GM10266 (cell line): ENCODE measurements at regions not wholly inside any gene's neighbourhood (a gene's known extent, or its start where the extent isn't known, plus 50 kb on each side); places are given as distances from the start of the nearest gene placed in this dataset.

ENCODE experiments used
- DNase-seq: peaks from one replicate; pipeline ENCODE4 v3.0.0; 2012; ENCODE audit errors: extremely low spot score
- TF ChIP-seq, protein P1 (sequence below): IDR thresholded peaks from 2 replicates; pipeline ENCODE4 v1.5.1; 2012; ENCODE audit warnings: mild to moderate bottlenecking, low read depth; ENCODE audit not compliant: control insufficient read depth, insufficient read depth; ENCODE audit errors: missing control alignments

DNA sequence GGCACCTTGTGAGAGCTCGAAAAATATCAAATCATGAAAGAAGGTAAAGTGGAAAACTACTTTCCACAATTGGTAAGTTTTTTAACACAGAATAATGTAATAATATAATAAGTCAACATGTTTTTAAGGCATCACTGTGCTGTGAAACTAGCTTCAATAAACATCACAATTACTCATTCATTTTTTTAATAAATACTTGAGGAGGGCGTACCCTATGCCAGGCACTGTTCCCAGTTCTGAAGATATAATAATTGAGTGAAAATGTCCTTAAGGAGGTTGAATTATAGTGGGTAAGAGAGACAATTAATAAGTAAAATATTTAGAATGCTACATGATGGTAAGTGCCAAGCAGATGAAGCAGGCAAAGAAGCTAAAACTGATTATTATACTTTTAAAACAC is 381.4 kb downstream of the ELAVL2 start:
- TF ChIP-seq, protein P1, sequence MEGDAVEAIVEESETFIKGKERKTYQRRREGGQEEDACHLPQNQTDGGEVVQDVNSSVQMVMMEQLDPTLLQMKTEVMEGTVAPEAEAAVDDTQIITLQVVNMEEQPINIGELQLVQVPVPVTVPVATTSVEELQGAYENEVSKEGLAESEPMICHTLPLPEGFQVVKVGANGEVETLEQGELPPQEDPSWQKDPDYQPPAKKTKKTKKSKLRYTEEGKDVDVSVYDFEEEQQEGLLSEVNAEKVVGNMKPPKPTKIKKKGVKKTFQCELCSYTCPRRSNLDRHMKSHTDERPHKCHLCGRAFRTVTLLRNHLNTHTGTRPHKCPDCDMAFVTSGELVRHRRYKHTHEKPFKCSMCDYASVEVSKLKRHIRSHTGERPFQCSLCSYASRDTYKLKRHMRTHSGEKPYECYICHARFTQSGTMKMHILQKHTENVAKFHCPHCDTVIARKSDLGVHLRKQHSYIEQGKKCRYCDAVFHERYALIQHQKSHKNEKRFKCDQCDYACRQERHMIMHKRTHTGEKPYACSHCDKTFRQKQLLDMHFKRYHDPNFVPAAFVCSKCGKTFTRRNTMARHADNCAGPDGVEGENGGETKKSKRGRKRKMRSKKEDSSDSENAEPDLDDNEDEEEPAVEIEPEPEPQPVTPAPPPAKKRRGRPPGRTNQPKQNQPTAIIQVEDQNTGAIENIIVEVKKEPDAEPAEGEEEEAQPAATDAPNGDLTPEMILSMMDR = no peak
- no peak for DNase-seq

DNA sequence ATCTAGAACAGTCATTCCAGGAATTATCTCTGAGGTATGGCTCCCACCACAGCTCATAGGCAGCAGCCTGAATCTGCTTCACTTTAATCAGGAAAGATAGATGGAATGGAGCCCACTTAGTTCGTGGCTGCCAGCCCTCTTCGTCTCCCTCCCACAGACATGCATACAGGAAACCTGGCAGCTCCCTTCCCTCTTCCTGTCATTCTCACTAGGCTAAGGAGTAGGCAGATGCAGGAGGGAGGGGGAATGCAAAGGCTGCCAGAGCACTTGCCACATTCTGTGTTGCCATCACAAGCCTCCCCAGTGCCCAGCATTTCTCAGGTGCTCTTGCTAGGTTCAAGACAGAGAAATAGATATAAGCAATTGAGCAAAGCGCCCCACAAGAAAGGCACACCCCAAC is 378.9 kb downstream of the ELAVL2 start:
- TF ChIP-seq, protein P1 = no peak
- DNase-seq = no peak

DNA sequence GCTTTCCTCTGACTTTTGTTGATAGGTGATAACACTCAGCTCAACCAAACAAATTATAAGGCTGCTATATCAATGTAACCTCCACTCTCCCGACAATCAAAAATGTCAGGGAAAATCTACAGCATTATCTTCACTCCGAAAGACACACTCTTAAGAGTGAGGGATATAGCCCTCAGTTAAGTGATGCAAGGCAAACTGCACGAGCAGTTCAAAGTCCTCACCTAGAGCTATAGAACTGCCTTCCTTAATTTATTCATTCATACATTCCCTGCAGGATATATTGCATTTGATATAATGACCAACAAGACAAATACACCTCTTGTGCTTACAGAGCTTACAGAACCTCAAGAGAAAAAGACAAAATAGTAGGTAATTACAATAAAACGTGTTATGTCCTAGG is 378.1 kb downstream of the ELAVL2 start:
- TF ChIP-seq, protein P1 = no peak
- DNase-seq = no peak

DNA sequence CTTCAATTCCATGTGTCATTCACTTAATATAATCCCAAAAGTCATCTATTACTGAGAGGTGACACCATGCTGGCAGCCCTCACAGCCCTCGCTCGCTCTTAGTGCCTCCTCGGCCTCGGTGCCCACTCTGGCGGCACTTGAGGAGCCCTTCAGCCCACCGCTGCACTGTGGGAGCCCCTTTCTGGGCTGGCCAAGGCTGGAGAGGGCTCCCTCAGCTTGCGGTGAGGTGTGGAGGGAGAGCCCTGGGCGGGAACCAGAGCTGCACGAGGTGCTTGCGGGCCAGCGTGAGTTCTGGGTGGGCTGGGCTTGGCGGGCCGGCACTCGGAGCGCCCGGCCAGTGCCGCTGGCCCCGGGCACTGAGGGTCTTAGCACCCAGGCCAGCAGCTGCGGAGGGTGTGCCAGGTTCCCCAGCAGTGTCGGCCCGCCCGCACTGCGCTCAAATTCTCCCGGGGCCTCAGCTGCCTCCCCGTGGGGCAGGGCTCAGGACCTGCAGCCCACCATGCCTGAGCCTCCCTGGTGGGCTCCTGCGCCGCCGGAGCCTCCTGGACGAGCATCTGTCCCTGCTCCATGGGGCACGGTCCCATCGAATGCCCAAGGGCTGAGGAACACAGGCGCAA is 374.1 kb downstream of the ELAVL2 start:
- TF ChIP-seq, protein P1 = no peak
- no peak for DNase-seq

DNA sequence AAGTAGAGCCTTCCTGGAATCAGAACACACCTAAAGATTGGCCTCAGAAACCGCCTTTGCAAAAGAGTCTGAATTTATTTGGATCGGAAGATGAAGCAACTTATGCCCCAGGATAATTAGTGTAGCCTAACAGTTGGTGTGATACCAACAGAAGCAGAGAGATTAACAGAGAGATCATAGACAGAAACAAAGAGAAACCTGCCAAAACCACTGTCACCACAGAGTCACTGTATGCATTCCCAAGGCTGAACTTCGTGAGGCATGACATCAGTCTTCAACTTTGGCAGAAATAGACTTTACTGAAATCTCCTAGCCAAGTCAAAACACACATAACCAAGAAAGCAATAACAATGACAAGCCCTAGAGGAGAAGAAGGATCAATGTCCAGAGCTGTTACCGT is 361.8 kb downstream of the ELAVL2 start:
- no peak for DNase-seq
- TF ChIP-seq, protein P1 = no peak

DNA sequence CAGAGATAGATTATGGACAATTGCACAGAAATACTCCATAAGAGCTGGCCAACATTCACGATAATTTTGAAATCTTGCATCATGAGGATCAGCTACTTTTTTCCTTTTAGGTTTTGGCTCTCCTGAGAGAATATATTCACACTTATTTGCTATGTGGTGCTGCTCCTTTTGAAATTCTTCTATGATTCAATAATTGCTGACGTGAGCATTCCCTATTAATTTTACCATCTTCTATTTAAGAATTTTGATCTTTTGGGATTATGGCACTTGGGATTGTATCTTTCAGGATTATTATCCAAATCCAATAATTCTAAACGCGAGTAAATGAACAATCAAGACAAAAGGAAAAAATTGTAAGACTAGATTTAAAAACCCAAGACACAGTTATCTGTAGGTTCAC is 358.8 kb downstream of the ELAVL2 start:
- TF ChIP-seq, protein P1 = no peak
- no peak for DNase-seq

DNA sequence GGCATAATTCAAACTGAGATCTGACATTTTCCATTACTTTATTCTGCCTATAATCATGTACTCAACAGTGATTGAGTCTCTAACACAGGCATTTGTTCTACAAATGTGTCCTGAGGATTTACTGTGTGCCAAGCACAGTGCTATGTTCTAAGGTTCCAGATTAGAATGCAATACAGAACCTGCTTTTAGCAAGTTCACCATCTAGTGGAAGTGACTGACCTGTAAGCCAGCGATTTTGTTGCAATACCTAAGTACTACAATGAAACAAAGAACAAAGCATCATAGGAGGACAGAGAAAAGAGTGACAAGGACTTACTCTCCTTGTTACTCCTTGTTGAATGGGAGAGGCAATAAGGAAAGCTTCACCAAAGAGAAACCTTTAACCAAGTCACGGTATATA is 348.1 kb downstream of the ELAVL2 start:
- TF ChIP-seq, protein P1 = no peak
- no peak for DNase-seq
